HEK293 (cell line): ENCODE measurements at regions not wholly inside any gene's neighbourhood (a gene's known extent, or its start where the extent isn't known, plus 50 kb on each side); places are given as distances from the start of the nearest gene placed in this dataset.

ENCODE experiments used
- CTCF ChIP-seq: fragments of 450-650 bp; formaldehyde crosslinking; IDR thresholded peaks from 2 replicates; pipeline ENCODE4 v1.5.1; 2016; ENCODE audit warnings: missing biosample characterization, missing genetic modification characterization
- MEIS1 ChIP-seq: sonication (generic); formaldehyde crosslinking; IDR thresholded peaks from 2 replicates; pipeline ENCODE4 v1.8.1; 2022; ENCODE audit warnings: missing genetic modification reagents, mild to moderate bottlenecking, borderline replicate concordance
- REST ChIP-seq: fragments of 450-650 bp; formaldehyde crosslinking; IDR thresholded peaks from 2 replicates; pipeline ENCODE4 v1.5.1; 2016; ENCODE audit warnings: missing biosample characterization, missing genetic modification characterization
- SETDB1 ChIP-seq: IDR thresholded peaks from one replicate; pipeline ENCODE4 v1.6.1; 2017; ENCODE audit warnings: mild to moderate bottlenecking, low read length, moderate library complexity, mixed read lengths; ENCODE audit not compliant: insufficient read length
- ZBTB44 ChIP-seq: fragments of 450-650 bp; IDR thresholded peaks from 2 replicates; pipeline ENCODE4 v1.5.1; 2018; ENCODE audit warnings: missing biosample characterization, mild to moderate bottlenecking, missing genetic modification characterization
- ZNF24 ChIP-seq: fragments of 450-650 bp; formaldehyde crosslinking; IDR thresholded peaks from 2 replicates; pipeline ENCODE4 v1.5.1; 2016; ENCODE audit warnings: missing biosample characterization, missing genetic modification characterization
- ZSCAN30 ChIP-seq: fragments of 450-650 bp; IDR thresholded peaks from 2 replicates; pipeline ENCODE4 v1.5.1; 2018; ENCODE audit warnings: missing biosample characterization, mild to moderate bottlenecking, missing genetic modification characterization, moderate library complexity

GRCh38 chr15:38059665-38060064, 125.2 kb downstream of the TMCO5A start:
- TF ChIP-seq REST (tag by site-specific recombination) (no peak), SETDB1 (no peak), CTCF (tag by site-specific recombination) (no peak), ZNF24 (no peak), ZSCAN30 (tag by site-specific recombination) (no peak), ZBTB44 (tag by site-specific recombination) (no peak), MEIS1 (CRISPR knock-in tag) (no peak)
